GM12864 (cell line): ENCODE measurements at regions not wholly inside any gene's neighbourhood (a gene's known extent, or its start where the extent isn't known, plus 50 kb on each side); places are given as distances from the start of the nearest gene placed in this dataset.

Experiments used
- DNase-seq: peaks from one replicate; pipeline ENCODE4 v3.0.0-alpha.2; 2011; ENCODE audit warnings: low read depth
- H3K4me3 ChIP-seq: 2 replicates; pipeline ENCODE4 v1.5.1; 2011; ENCODE audit warnings: mild to moderate bottlenecking, low read depth, low read length, control low read depth
- TF ChIP-seq, protein P1 (sequence below): IDR thresholded peaks from 2 replicates; pipeline ENCODE4 v1.5.1; 2011; ENCODE audit warnings: low read depth, mild to moderate bottlenecking, moderate library complexity, low read length, control low read depth, inconsistent platforms; ENCODE audit errors: missing control alignments

DNA sequence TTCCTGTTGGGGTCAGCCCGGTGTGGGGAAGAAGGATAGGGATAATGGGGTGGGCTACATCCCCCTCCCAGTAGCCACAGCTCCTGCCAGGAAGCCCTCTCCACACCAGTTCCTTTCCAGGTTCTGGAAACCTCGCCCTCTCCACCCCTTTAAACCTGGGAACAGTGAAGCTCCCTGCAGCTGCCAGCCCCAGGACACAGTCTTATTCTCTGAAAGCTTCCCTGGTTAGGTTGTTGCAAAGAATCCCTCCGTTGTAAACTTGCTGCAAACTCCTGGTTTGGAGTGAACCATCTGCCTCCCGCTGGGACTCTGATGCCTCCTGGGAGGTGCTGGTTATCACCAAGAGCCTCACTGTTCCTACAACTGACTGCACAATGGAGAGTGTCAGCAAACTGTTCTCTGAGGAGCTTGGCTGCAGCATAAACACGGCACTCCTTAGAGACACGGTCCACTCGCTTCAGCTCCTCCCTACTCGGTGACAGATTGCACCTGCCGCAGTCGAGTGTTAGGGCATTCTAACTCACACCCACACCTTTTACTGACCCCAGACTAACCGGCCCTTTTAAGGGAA is 261.8 kb upstream of the RAB6C start:
- TF ChIP-seq, protein P1, sequence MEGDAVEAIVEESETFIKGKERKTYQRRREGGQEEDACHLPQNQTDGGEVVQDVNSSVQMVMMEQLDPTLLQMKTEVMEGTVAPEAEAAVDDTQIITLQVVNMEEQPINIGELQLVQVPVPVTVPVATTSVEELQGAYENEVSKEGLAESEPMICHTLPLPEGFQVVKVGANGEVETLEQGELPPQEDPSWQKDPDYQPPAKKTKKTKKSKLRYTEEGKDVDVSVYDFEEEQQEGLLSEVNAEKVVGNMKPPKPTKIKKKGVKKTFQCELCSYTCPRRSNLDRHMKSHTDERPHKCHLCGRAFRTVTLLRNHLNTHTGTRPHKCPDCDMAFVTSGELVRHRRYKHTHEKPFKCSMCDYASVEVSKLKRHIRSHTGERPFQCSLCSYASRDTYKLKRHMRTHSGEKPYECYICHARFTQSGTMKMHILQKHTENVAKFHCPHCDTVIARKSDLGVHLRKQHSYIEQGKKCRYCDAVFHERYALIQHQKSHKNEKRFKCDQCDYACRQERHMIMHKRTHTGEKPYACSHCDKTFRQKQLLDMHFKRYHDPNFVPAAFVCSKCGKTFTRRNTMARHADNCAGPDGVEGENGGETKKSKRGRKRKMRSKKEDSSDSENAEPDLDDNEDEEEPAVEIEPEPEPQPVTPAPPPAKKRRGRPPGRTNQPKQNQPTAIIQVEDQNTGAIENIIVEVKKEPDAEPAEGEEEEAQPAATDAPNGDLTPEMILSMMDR, result no peak
- no peak for DNase-seq
- no peak overlapping the region for H3K4me3 ChIP-seq

DNA sequence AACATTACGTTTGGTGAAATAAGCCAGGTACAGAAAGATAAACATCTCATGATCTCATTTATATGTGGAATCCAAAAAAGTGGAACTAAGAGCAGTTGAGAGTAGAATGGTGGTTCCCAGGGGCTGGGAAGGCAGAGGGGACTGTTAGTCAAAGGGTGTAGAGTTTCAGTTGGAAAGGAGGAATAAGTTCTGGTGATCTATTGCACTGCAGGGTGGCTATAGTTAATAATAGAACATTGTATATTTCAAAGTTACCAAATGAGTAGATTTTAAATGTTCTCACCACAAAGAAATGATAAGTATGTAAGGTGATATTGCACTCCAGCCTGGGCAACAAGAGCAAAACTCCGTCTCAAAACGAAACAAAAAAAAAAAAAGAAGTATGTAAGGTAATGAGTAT is 260.1 kb upstream of the RAB6C start:
- no peak for DNase-seq
- TF ChIP-seq, protein P1, result no peak
- no peak overlapping the region for H3K4me3 ChIP-seq

DNA sequence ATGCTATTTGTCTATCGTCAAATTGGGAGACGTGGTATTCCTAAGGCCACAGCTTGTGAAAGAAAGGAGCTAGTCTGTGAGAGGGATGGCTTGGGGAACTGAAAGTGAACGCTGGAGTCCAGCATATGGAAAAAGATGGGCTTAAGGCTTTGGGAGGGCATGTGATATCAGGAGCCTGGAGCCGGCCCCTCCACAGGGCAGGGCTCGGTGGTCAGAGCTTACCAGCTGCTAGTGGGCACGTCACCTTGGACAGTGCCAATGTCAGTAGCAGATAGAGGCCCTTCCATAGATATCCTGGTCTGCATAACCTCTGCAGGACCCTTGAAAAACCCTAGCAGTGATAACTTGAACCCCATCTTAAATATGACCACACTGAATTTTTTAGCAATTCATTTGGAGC is 259.1 kb upstream of the RAB6C start:
- TF ChIP-seq, protein P1, result no peak

DNA sequence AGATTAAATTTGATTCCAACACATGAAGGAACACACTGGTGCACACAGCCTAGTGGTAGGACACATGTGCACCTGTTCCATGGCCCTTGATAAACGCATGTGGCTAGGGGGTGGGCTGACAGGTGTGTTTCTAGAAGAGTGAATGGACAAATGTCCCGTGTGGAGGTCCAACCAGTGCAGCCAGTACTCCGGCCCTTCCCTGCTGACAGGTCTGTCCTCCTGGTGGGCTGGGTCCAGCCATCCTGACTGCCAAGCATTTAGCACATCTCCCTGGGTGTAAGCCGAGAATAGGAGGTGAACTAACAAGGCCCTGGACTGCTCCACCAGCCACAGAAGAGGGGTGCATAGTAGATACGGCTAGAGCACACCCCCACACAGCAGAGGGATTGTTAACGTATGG is 258.7 kb upstream of the RAB6C start:
- H3K4me3 ChIP-seq, result no peak overlapping the region
- TF ChIP-seq, protein P1, result no peak
- DNase-seq, result no peak

More for the DNA sequence above, 259.1 kb upstream of the RAB6C start:
- no peak overlapping the region for H3K4me3 ChIP-seq
- no peak for DNase-seq

DNA sequence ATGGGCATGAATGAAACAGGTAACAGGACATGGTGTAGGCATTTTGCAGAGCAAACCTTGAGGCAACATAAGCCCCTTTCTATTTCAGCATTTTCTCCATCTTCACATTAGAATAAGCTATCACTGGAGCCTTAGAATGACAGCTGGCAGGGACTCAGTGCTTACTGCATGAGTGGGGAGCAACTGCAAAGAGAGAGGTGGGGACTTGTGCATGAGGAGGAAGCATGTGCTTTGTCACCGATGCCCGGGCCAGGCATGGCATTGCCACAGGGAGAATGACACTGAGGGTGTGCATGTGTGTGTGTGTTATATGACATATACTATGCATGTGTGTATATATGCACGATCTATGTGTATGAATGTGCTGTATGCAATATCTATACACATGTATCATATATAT is 258.2 kb upstream of the RAB6C start:
- no peak overlapping the region for H3K4me3 ChIP-seq
- no peak for DNase-seq
- TF ChIP-seq, protein P1, result no peak

DNA sequence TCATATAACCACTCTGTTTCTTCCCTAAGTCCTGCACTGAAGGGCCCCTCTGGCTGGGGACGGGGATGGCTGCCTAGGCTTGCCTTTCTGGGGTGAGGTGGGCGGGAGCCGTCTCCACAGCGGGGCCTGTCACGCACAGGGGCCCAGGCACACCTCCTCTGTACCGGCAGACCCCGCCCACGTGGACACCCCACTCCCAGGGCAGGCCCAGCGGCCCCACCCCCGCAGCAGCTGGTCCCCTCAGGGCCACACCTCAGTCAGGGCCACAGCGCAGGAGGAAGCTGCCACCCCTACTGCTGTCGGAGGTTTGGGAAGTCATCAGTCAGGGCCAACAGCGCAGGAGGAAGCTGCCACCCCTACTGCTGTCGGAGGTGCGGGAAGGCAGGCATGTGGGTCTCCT is 257.6 kb upstream of the RAB6C start:
- no peak overlapping the region for H3K4me3 ChIP-seq
- TF ChIP-seq, protein P1, result no peak
- no peak for DNase-seq

DNA sequence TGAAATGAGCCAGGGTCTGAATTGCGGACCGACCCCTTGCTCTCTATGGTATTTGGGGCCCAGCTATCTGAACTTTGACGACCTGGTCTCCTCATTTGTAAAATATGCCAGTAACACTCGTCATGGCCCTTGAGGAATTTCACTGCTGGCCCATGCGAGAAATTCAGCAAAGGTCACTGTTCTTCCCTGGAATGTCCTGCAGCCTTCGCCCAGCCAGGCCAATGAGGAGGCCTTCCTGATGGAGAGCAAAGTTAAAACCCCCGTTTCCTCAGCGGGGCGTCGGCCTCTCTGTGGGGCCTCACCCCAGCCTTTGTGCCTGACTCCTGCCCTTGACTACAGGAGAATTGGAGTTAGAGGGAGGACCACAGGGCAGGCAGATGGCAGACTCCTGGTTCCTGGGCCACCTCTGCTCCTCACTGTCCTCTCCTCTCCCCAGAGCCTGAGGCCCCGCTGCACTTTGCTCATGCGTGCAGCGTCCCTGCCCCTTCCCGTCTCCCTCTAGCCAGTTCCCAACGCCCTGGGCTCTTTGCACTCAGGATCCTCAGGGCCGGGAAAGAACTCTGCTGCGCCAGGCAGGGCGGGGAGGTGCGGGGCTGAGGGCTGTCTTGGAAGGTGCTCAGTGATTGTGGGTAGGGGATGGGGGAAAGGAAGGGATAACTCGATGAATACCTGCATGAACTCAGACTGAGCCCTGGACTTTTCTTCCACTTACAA is 257.0 kb upstream of the RAB6C start:
- no peak for DNase-seq
- no peak overlapping the region for H3K4me3 ChIP-seq
- TF ChIP-seq, protein P1, result no peak
